ENCODE measurements at regions not wholly inside any gene's neighbourhood (a gene's known extent, or its start where the extent isn't known, plus 50 kb on each side); places are given as distances from the start of the nearest gene placed in this dataset.

GRCh38 chr7:47698386-47698785, 116.5 kb upstream of the TNS3 start:
- no peak overlapping the region for H3K4me3 ChIP-seq
- no peaks in the 10 kb centered on the region for H3K4me1 ChIP-seq (ENCODE audit: insufficient read depth)
- WGBS, 3 donors, result 56 to 76% (median 64%) methylated on average over 1 of the region's 1 CpG
- intact Hi-C loops (cut with DNase I), result no loop called here
- no peaks in the 10 kb centered on the region for H3K9me3 ChIP-seq
- H3K27me3 ChIP-seq, result no peaks in the 10 kb centered on the region
- no peak for DNase-seq
- TF ChIP-seq EP300 (IDR thresholded peaks at IDR 0.05), result no peak
- TF ChIP-seq CTCF (IDR thresholded peaks at IDR 0.05), result no peak
- TF ChIP-seq POLR2A (IDR thresholded peaks at IDR 0.05), result no peak
- H3K36me3 ChIP-seq, result no peaks in the 10 kb centered on the region
- H3K27ac ChIP-seq, result no peak overlapping the region

GRCh38 chr7:47697543-47697942, 115.6 kb upstream of the TNS3 start:
- Histone ChIP-seq H3K4me3 (no peak overlapping the region), H3K36me3 (no peaks in the 10 kb centered on the region), H3K27me3 (no peaks in the 10 kb centered on the region), H3K27ac (no peak overlapping the region), H3K9me3 (no peaks in the 10 kb centered on the region), H3K4me1 (ENCODE audit: insufficient read depth) (no peaks in the 10 kb centered on the region)
- 77 to 84% (median 83%) methylated on average over 4 of the region's 4 CpGs for WGBS, 3 donors
- TF ChIP-seq CTCF (IDR thresholded peaks at IDR 0.05) (no peak), EP300 (IDR thresholded peaks at IDR 0.05) (no peak), POLR2A (IDR thresholded peaks at IDR 0.05) (no peak)
- intact Hi-C loops (cut with DNase I), result no loop called here
- DNase-seq, result no peak

- Histone ChIP-seq H3K9me3 (no peaks in the 10 kb centered on the region), H3K27ac (no peak overlapping the region), H3K36me3 (no peaks in the 10 kb centered on the region), H3K4me1 (ENCODE audit: insufficient read depth) (no peaks in the 10 kb centered on the region), H3K27me3 (no peaks in the 10 kb centered on the region), H3K4me3 (no peak overlapping the region)
- TF ChIP-seq POLR2A (IDR thresholded peaks at IDR 0.05) (no peak), CTCF (IDR thresholded peaks at IDR 0.05) (no peak), EP300 (IDR thresholded peaks at IDR 0.05) (no peak)
- DNase-seq, result no peak
- WGBS, 3 donors, result 90 to 93% (median 90%) methylated on average over 7 of the region's 7 CpGs
- intact Hi-C loops (cut with DNase I), result no loop called here
These were observed 114.3 kb upstream of the TNS3 start for GRCh38 chr7:47696152-47696710.

- Histone ChIP-seq H3K36me3 (no peaks in the 10 kb centered on the region), H3K9me3 (no peaks in the 10 kb centered on the region), H3K27me3 (no peaks in the 10 kb centered on the region), H3K4me1 (ENCODE audit: insufficient read depth) (no peaks in the 10 kb centered on the region), H3K4me3 (no peak overlapping the region), H3K27ac (no peak overlapping the region)
- no peak for DNase-seq
- intact Hi-C loops (cut with DNase I), result no loop called here
- 76 to 82% (median 78%) methylated on average over 4 of the region's 4 CpGs for WGBS, 3 donors
- no peak for TF ChIP-seq POLR2A (IDR thresholded peaks at IDR 0.05)
- TF ChIP-seq CTCF (IDR thresholded peaks at IDR 0.05), result no peak
- TF ChIP-seq EP300 (IDR thresholded peaks at IDR 0.05), result no peak
These were observed 111.3 kb upstream of the TNS3 start for GRCh38 chr7:47693216-47693615.
